ENCODE measurements at regions not wholly inside any gene's neighbourhood (a gene's known extent, or its start where the extent isn't known, plus 50 kb on each side); places are given as distances from the start of the nearest gene placed in this dataset.

- TF ChIP-seq CTCF (IDR thresholded peaks at IDR 0.05) (no peak), POLR2A (IDR thresholded peaks at IDR 0.05) (no peak)
Observed at GRCh38 chr13:107331359-107331758, 763.4 kb upstream of the ARGLU1 start.
